ENCODE measurements at regions not wholly inside any gene's neighbourhood (a gene's known extent, or its start where the extent isn't known, plus 50 kb on each side); places are given as distances from the start of the nearest gene placed in this dataset.

- H3K4me1 Mint-ChIP-seq = no peaks in the 10 kb centered on the region
- H3K36me3 Mint-ChIP-seq = no peaks in the 10 kb centered on the region
- peaks cover 4 to 6% of the 10 kb centered on the region in 2 donors for H3K9me3 Mint-ChIP-seq
- DNase-seq (no peak), ATAC-seq (replicated peaks) (no peak)
- no peak overlapping the region for H3K4me3 Mint-ChIP-seq
- no peaks in the 10 kb centered on the region for H3K27me3 Mint-ChIP-seq
- H3K27ac Mint-ChIP-seq = no peak overlapping the region
Observed at GRCh38 chr6:98529364-98529763, 305.0 kb upstream of the POU3F2 start.

GRCh38 chr6:98530732-98531131 lies 303.6 kb upstream of the POU3F2 start:
- H3K4me3 Mint-ChIP-seq = no peak overlapping the region
- H3K36me3 Mint-ChIP-seq = no peaks in the 10 kb centered on the region
- DNase-seq = no peak
- H3K27ac Mint-ChIP-seq = no peak overlapping the region
- H3K9me3 Mint-ChIP-seq = peaks cover 4 to 6% of the 10 kb centered on the region in 2 donors
- ATAC-seq (replicated peaks) = no peak
- no peaks in the 10 kb centered on the region for H3K4me1 Mint-ChIP-seq
- no peaks in the 10 kb centered on the region for H3K27me3 Mint-ChIP-seq

- Mint-ChIP-seq H3K4me1 (no peaks in the 10 kb centered on the region), H3K9me3 (peaks cover 4 to 6% of the 10 kb centered on the region in 2 donors), H3K4me3 (no peak overlapping the region)
Observed at GRCh38 chr6:98532004-98532403, 302.4 kb upstream of the POU3F2 start.

GRCh38 chr6:98539741-98540140 lies 294.6 kb upstream of the POU3F2 start:
- H3K4me1 Mint-ChIP-seq = no peaks in the 10 kb centered on the region
- ATAC-seq (replicated peaks) (no peak), DNase-seq (no peak)
- H3K27ac Mint-ChIP-seq = no peak overlapping the region
- H3K27me3 Mint-ChIP-seq = no peaks in the 10 kb centered on the region
- no peak overlapping the region for H3K4me3 Mint-ChIP-seq
- H3K9me3 Mint-ChIP-seq = peaks cover 0 to 3% of the 10 kb centered on the region in 2 donors
- no peaks in the 10 kb centered on the region for H3K36me3 Mint-ChIP-seq

More at GRCh38 chr6:98532004-98532403, 302.4 kb upstream of the POU3F2 start:
- DNase-seq (no peak), ATAC-seq (replicated peaks) (no peak)
- no peaks in the 10 kb centered on the region for H3K27me3 Mint-ChIP-seq
- H3K27ac Mint-ChIP-seq = no peak overlapping the region
- H3K36me3 Mint-ChIP-seq = no peaks in the 10 kb centered on the region

- no peaks in the 10 kb centered on the region for H3K4me1 Mint-ChIP-seq
- ATAC-seq (replicated peaks) (no peak), DNase-seq (no peak)
- peaks cover 0 to 5% of the 10 kb centered on the region in 2 donors for H3K27me3 Mint-ChIP-seq
- H3K36me3 Mint-ChIP-seq = no peaks in the 10 kb centered on the region
- no peak overlapping the region for H3K27ac Mint-ChIP-seq
- peaks cover 0 to 2% of the 10 kb centered on the region in 2 donors for H3K9me3 Mint-ChIP-seq
- no peak overlapping the region for H3K4me3 Mint-ChIP-seq
Observed at GRCh38 chr6:98546376-98546775, 288.0 kb upstream of the POU3F2 start.

- peaks cover 0 to 5% of the 10 kb centered on the region in 2 donors for H3K27me3 Mint-ChIP-seq
- no peak overlapping the region for H3K27ac Mint-ChIP-seq
- ATAC-seq (replicated peaks) (no peak), DNase-seq (no peak)
- no peak overlapping the region for H3K4me3 Mint-ChIP-seq
- H3K9me3 Mint-ChIP-seq = peaks cover 0 to 2% of the 10 kb centered on the region in 2 donors
- H3K4me1 Mint-ChIP-seq = no peaks in the 10 kb centered on the region
- H3K36me3 Mint-ChIP-seq = no peaks in the 10 kb centered on the region
Observed at GRCh38 chr6:98547151-98547550, 287.2 kb upstream of the POU3F2 start.

- no peak for ATAC-seq (replicated peaks)
- Mint-ChIP-seq H3K4me1 (no peaks in the 10 kb centered on the region), H3K27me3 (peaks cover 0 to 5% of the 10 kb centered on the region in 2 donors), H3K36me3 (no peaks in the 10 kb centered on the region), H3K4me3 (no peak overlapping the region), H3K9me3 (peaks cover 0 to 2% of the 10 kb centered on the region in 2 donors), H3K27ac (no peak overlapping the region)
- no peak for DNase-seq
Observed at GRCh38 chr6:98547634-98548033, 286.7 kb upstream of the POU3F2 start.

GRCh38 chr6:98548301-98548700 lies 286.1 kb upstream of the POU3F2 start:
- no peak for DNase-seq
- Mint-ChIP-seq H3K9me3 (peaks cover 0 to 2% of the 10 kb centered on the region in 2 donors), H3K4me1 (no peaks in the 10 kb centered on the region), H3K27ac (no peak overlapping the region), H3K4me3 (no peak overlapping the region), H3K27me3 (peaks cover 0 to 5% of the 10 kb centered on the region in 2 donors), H3K36me3 (no peaks in the 10 kb centered on the region)
- ATAC-seq (replicated peaks) = no peak

- H3K36me3 Mint-ChIP-seq = no peaks in the 10 kb centered on the region
- H3K9me3 Mint-ChIP-seq = no peaks in the 10 kb centered on the region
- no peak overlapping the region for H3K4me3 Mint-ChIP-seq
- H3K4me1 Mint-ChIP-seq = no peaks in the 10 kb centered on the region
- no peak for DNase-seq
- H3K27ac Mint-ChIP-seq = no peak overlapping the region
- H3K27me3 Mint-ChIP-seq = peaks cover 0 to 5% of the 10 kb centered on the region in 2 donors
- ATAC-seq (replicated peaks) = peak in 1 of 2 donors; percentile 10
Observed at GRCh38 chr6:98560418-98560817, 274.0 kb upstream of the POU3F2 start.

GRCh38 chr6:98560841-98561240 lies 273.5 kb upstream of the POU3F2 start:
- H3K4me1 Mint-ChIP-seq = no peaks in the 10 kb centered on the region
- H3K9me3 Mint-ChIP-seq = no peaks in the 10 kb centered on the region
- H3K4me3 Mint-ChIP-seq = no peak overlapping the region
- no peak overlapping the region for H3K27ac Mint-ChIP-seq
- ATAC-seq (replicated peaks) = no peak
- H3K27me3 Mint-ChIP-seq = peaks cover 0 to 5% of the 10 kb centered on the region in 2 donors
- no peak for DNase-seq
- no peaks in the 10 kb centered on the region for H3K36me3 Mint-ChIP-seq

GRCh38 chr6:98566126-98566525 lies 268.2 kb upstream of the POU3F2 start:
- H3K27ac Mint-ChIP-seq = no peak overlapping the region
- H3K27me3 Mint-ChIP-seq = no peaks in the 10 kb centered on the region
- no peaks in the 10 kb centered on the region for H3K4me1 Mint-ChIP-seq
- no peaks in the 10 kb centered on the region for H3K9me3 Mint-ChIP-seq
- no peak for DNase-seq
- no peaks in the 10 kb centered on the region for H3K36me3 Mint-ChIP-seq
- ATAC-seq (replicated peaks) = no peak
- no peak overlapping the region for H3K4me3 Mint-ChIP-seq

- Mint-ChIP-seq H3K4me3 (no peak overlapping the region), H3K27ac (no peak overlapping the region), H3K36me3 (no peaks in the 10 kb centered on the region), H3K27me3 (no peaks in the 10 kb centered on the region), H3K9me3 (no peaks in the 10 kb centered on the region), H3K4me1 (no peaks in the 10 kb centered on the region)
- ATAC-seq (replicated peaks) (no peak), DNase-seq (no peak)
Observed at GRCh38 chr6:98572579-98572978, 261.8 kb upstream of the POU3F2 start.

GRCh38 chr6:98574984-98575383 lies 259.4 kb upstream of the POU3F2 start:
- Mint-ChIP-seq H3K4me1 (no peaks in the 10 kb centered on the region), H3K9me3 (peaks cover 0 to 1% of the 10 kb centered on the region in 2 donors), H3K4me3 (no peak overlapping the region), H3K27ac (no peak overlapping the region), H3K27me3 (no peaks in the 10 kb centered on the region), H3K36me3 (no peaks in the 10 kb centered on the region)
- DNase-seq (no peak), ATAC-seq (replicated peaks) (no peak)

GRCh38 chr6:98576791-98577190 lies 257.6 kb upstream of the POU3F2 start:
- Mint-ChIP-seq H3K4me1 (no peaks in the 10 kb centered on the region), H3K36me3 (no peaks in the 10 kb centered on the region), H3K27ac (no peak overlapping the region), H3K4me3 (no peak overlapping the region), H3K9me3 (peaks cover 0 to 3% of the 10 kb centered on the region in 2 donors), H3K27me3 (no peaks in the 10 kb centered on the region)
- no peak for ATAC-seq (replicated peaks)
- DNase-seq = no peak

- Mint-ChIP-seq H3K36me3 (no peaks in the 10 kb centered on the region), H3K4me3 (no peak overlapping the region), H3K27ac (no peak overlapping the region)
Observed at GRCh38 chr6:98578016-98578415, 256.4 kb upstream of the POU3F2 start.

GRCh38 chr6:98579079-98579478 lies 255.3 kb upstream of the POU3F2 start:
- DNase-seq (no peak), ATAC-seq (replicated peaks) (no peak)
- H3K4me3 Mint-ChIP-seq = no peak overlapping the region
- no peaks in the 10 kb centered on the region for H3K4me1 Mint-ChIP-seq
- H3K9me3 Mint-ChIP-seq = peaks cover 0 to 3% of the 10 kb centered on the region in 2 donors
- H3K27ac Mint-ChIP-seq = no peak overlapping the region
- H3K36me3 Mint-ChIP-seq = no peaks in the 10 kb centered on the region
- H3K27me3 Mint-ChIP-seq = no peaks in the 10 kb centered on the region

More at GRCh38 chr6:98578016-98578415, 256.4 kb upstream of the POU3F2 start:
- no peaks in the 10 kb centered on the region for H3K27me3 Mint-ChIP-seq
- ATAC-seq (replicated peaks) = no peak
- DNase-seq = no peak
- H3K4me1 Mint-ChIP-seq = no peaks in the 10 kb centered on the region
- H3K9me3 Mint-ChIP-seq = peaks cover 0 to 3% of the 10 kb centered on the region in 2 donors

All from stimulated activated naive B cell treated with anti-CD40 and anti-IgM and Interleukin-4, amounts not matched to agents 10 μg/mL and 1 μg/mL and 100 μg/mL, for 72 hours (primary cell).